GM19351 (cell line): ENCODE measurements at regions not wholly inside any gene's neighbourhood (a gene's known extent, or its start where the extent isn't known, plus 50 kb on each side); places are given as distances from the start of the nearest gene placed in this dataset.

Experiments
- ATAC-seq: cut with Tn5 transposase; IDR thresholded peaks from one replicate; pipeline ENCODE4 v1.9.1; 2021; ENCODE audit warnings: mild to moderate bottlenecking, moderate library complexity; ENCODE audit not compliant: unreplicated experiment

GRCh38 chr22:48837341-48837935, 990.2 kb downstream of the BRD1 start:
- no peak for ATAC-seq

- no peak for ATAC-seq
Observed at GRCh38 chr22:48836673-48837340, 990.9 kb downstream of the BRD1 start.

GRCh38 chr22:48835857-48836672, 991.6 kb downstream of the BRD1 start:
- ATAC-seq: no peak

GRCh38 chr22:48835364-48835763, 992.3 kb downstream of the BRD1 start:
- no peak for ATAC-seq

- ATAC-seq: no peak
Observed at GRCh38 chr22:48834404-48834803, 993.3 kb downstream of the BRD1 start.

- ATAC-seq: no peak
Observed at GRCh38 chr22:48832592-48832991, 995.1 kb downstream of the BRD1 start.

GRCh38 chr22:48829908-48830307, 997.8 kb downstream of the BRD1 start:
- ATAC-seq: no peak

GRCh38 chr22:48828688-48829087, 999.0 kb downstream of the BRD1 start:
- ATAC-seq: no peak

GRCh38 chr22:48827904-48828555, 999.6 kb downstream of the BRD1 start:
- no peak for ATAC-seq

- no peak for ATAC-seq
Observed at GRCh38 chr22:48827268-48827846, 1000.3 kb downstream of the BRD1 start.

GRCh38 chr22:48826546-48826945, 1001.1 kb downstream of the BRD1 start:
- no peak for ATAC-seq

- no peak for ATAC-seq
Observed at GRCh38 chr22:48825802-48826520, 1001.7 kb downstream of the BRD1 start.

GRCh38 chr22:48824712-48825651, 1002.7 kb downstream of the BRD1 start:
- ATAC-seq: no peak

- no peak for ATAC-seq
Observed at GRCh38 chr22:48823941-48824340, 1003.7 kb downstream of the BRD1 start.

GRCh38 chr22:48822278-48823233, 1005.1 kb downstream of the BRD1 start:
- ATAC-seq: no peak

GRCh38 chr22:48821727-48822126, 1005.9 kb downstream of the BRD1 start:
- ATAC-seq: no peak

GRCh38 chr22:48821346-48821690, 1006.4 kb downstream of the BRD1 start:
- ATAC-seq: no peak
